BE2C (cell line): ENCODE measurements at regions not wholly inside any gene's neighbourhood (a gene's known extent, or its start where the extent isn't known, plus 50 kb on each side); places are given as distances from the start of the nearest gene placed in this dataset.

Experiments
- DNase-seq: peaks from one replicate; pipeline ENCODE4 v3.0.0-alpha.2; 2020
- H3K27me3 ChIP-seq: fragments of 250-450 bp; sonication (Bioruptor Pico); 2 replicates; pipeline ENCODE4 v1.5.1; 2020; ENCODE audit warnings: mild to moderate bottlenecking
- H3K36me3 ChIP-seq: fragments of 250-450 bp; sonication (Bioruptor Pico); 2 replicates; pipeline ENCODE4 v1.5.1; 2020; ENCODE audit warnings: mild to moderate bottlenecking
- H3K4me1 ChIP-seq: fragments of 250-450 bp; sonication (Bioruptor Pico); 2 replicates; pipeline ENCODE4 v1.5.1; 2020
- H3K4me3 ChIP-seq: 2 replicates; pipeline ENCODE4 v1.5.1; 2011; ENCODE audit warnings: low read depth, low read length
- H3K9me3 ChIP-seq: fragments of 250-450 bp; sonication (Bioruptor Pico); 2 replicates; pipeline ENCODE4 v1.5.1; 2020
- CTCF ChIP-seq: IDR thresholded peaks from 2 replicates; pipeline ENCODE4 v1.5.1; 2012; ENCODE audit warnings: mild to moderate bottlenecking, low read depth, low read length

GRCh38 chr17:70407506-70407905 is 238.2 kb downstream of the KCNJ2 start:
- H3K4me1 ChIP-seq: peaks cover 16% of the 10 kb centered on the region
- no peaks in the 10 kb centered on the region for H3K9me3 ChIP-seq
- DNase-seq: no peak
- TF ChIP-seq CTCF: no peak
- H3K27me3 ChIP-seq: no peaks in the 10 kb centered on the region
- no peak overlapping the region for H3K4me3 ChIP-seq
- no peaks in the 10 kb centered on the region for H3K36me3 ChIP-seq

- H3K9me3 ChIP-seq: no peaks in the 10 kb centered on the region
- DNase-seq: no peak
- H3K4me1 ChIP-seq: peaks cover 16% of the 10 kb centered on the region
- H3K4me3 ChIP-seq: no peak overlapping the region
- TF ChIP-seq CTCF: no peak
- H3K27me3 ChIP-seq: no peaks in the 10 kb centered on the region
- H3K36me3 ChIP-seq: no peaks in the 10 kb centered on the region
These were observed 239.4 kb downstream of the KCNJ2 start for GRCh38 chr17:70408768-70409167.

GRCh38 chr17:70414300-70414699 is 245.0 kb downstream of the KCNJ2 start:
- Histone ChIP-seq H3K9me3 (no peaks in the 10 kb centered on the region), H3K27me3 (no peaks in the 10 kb centered on the region), H3K4me3 (no peak overlapping the region), H3K36me3 (no peaks in the 10 kb centered on the region), H3K4me1 (peaks cover 5% of the 10 kb centered on the region; the same call in 1 of the 2 replicates)
- no peak for DNase-seq
- TF ChIP-seq CTCF: no peak

GRCh38 chr17:70420861-70421445 is 251.6 kb downstream of the KCNJ2 start:
- no peaks in the 10 kb centered on the region for H3K27me3 ChIP-seq

GRCh38 chr17:70422862-70423261 is 253.5 kb downstream of the KCNJ2 start:
- no peak for DNase-seq
- no peaks in the 10 kb centered on the region for H3K9me3 ChIP-seq

More at GRCh38 chr17:70420861-70421445, 251.6 kb downstream of the KCNJ2 start:
- Histone ChIP-seq H3K4me3 (no peak overlapping the region), H3K9me3 (no peaks in the 10 kb centered on the region), H3K36me3 (no peaks in the 10 kb centered on the region), H3K4me1 (no peaks in the 10 kb centered on the region; the same call in 1 of the 2 replicates)
- no peak for DNase-seq
- TF ChIP-seq CTCF: no peak

GRCh38 chr17:70423562-70423961 is 254.2 kb downstream of the KCNJ2 start:
- TF ChIP-seq CTCF: no peak
- no peaks in the 10 kb centered on the region; the same call in 1 of the 2 replicates for H3K4me1 ChIP-seq
- no peaks in the 10 kb centered on the region for H3K9me3 ChIP-seq
- no peak for DNase-seq
- no peaks in the 10 kb centered on the region for H3K27me3 ChIP-seq
- H3K36me3 ChIP-seq: no peaks in the 10 kb centered on the region
- no peak overlapping the region for H3K4me3 ChIP-seq

More at GRCh38 chr17:70422862-70423261, 253.5 kb downstream of the KCNJ2 start:
- Histone ChIP-seq H3K4me3 (no peak overlapping the region), H3K27me3 (no peaks in the 10 kb centered on the region), H3K4me1 (no peaks in the 10 kb centered on the region; the same call in 1 of the 2 replicates), H3K36me3 (no peaks in the 10 kb centered on the region)
- no peak for TF ChIP-seq CTCF
